Sigmoid colon (tissue), 4 donors: ENCODE measurements at regions not wholly inside any gene's neighbourhood (a gene's known extent, or its start where the extent isn't known, plus 50 kb on each side); places are given as distances from the start of the nearest gene placed in this dataset.

ENCODE experiments used
- CTCF ChIP-seq, 4 experiments: fragments of 450-650 bp in 3 of 4; fragments of 200-600 bp in 1 of 4; IDR thresholded peaks; one replicate each; pipeline ENCODE4 v1.5.1; 2016 to 2019; ENCODE audit warnings: antibody characterized with exemption in 4 of 4, mild to moderate bottlenecking in 3 of 4, moderate library complexity in 2 of 4
- EP300 ChIP-seq, 4 donors: sonication (generic); formaldehyde crosslinking; IDR thresholded peaks; one replicate each; pipeline ENCODE4 v1.6.1; 2017; ENCODE audit warnings: antibody characterized with exemption in 4 of 4
- POLR2A ChIP-seq, 2 donors: fragments of 450-650 bp; IDR thresholded peaks; one replicate each; pipeline ENCODE4 v1.6.1; 2016; ENCODE audit warnings: antibody characterized with exemption in 2 of 2, mild to moderate bottlenecking in 2 of 2, moderate library complexity in 2 of 2
- POLR2AphosphoS5 ChIP-seq, 4 donors: sonication (generic); formaldehyde crosslinking; IDR thresholded peaks; one replicate each; pipeline ENCODE4 v1.6.1; 2017; ENCODE audit warnings: antibody characterized with exemption in 4 of 4

GRCh38 chr20:20930500-20930899, 175.7 kb downstream of the LINC00237 start:
- TF ChIP-seq CTCF (IDR thresholded peaks at IDR 0.05) (no peak), POLR2AphosphoS5 (IDR thresholded peaks at IDR 0.05) (no peak), POLR2A (IDR thresholded peaks at IDR 0.05) (no peak), EP300 (IDR thresholded peaks at IDR 0.05) (no peak)
